HEK293T (cell line): ENCODE measurements at regions not wholly inside any gene's neighbourhood (a gene's known extent, or its start where the extent isn't known, plus 50 kb on each side); places are given as distances from the start of the nearest gene placed in this dataset.

Experiments
- ARNT ChIP-seq: fragments of 450-650 bp; IDR thresholded peaks from 2 replicates; pipeline ENCODE4 v1.6.1; 2017; ENCODE audit warnings: mild to moderate bottlenecking
- BHLHE40 ChIP-seq: fragments of 450-650 bp; IDR thresholded peaks from 2 replicates; pipeline ENCODE4 v1.6.1; 2016; ENCODE audit warnings: mild to moderate bottlenecking, moderate library complexity, borderline replicate concordance
- CTBP1 ChIP-seq: fragments of 450-650 bp; IDR thresholded peaks from 2 replicates; pipeline ENCODE4 v1.6.1; 2016; ENCODE audit warnings: borderline replicate concordance
- ELF4 ChIP-seq: fragments of 450-650 bp; IDR thresholded peaks from 2 replicates; pipeline ENCODE4 v1.6.1; 2017; ENCODE audit warnings: antibody characterized with exemption
- FOXK2 ChIP-seq: fragments of 450-650 bp; IDR thresholded peaks from 2 replicates; pipeline ENCODE4 v1.6.1; 2016; ENCODE audit warnings: mild to moderate bottlenecking
- FOXM1 ChIP-seq: fragments of 450-650 bp; IDR thresholded peaks from 2 replicates; pipeline ENCODE4 v1.6.1; 2017; ENCODE audit warnings: mild to moderate bottlenecking, borderline replicate concordance
- HDGF ChIP-seq: fragments of 450-650 bp; IDR thresholded peaks from 2 replicates; pipeline ENCODE4 v1.6.1; 2017; ENCODE audit warnings: antibody characterized with exemption, borderline replicate concordance
- L3MBTL2 ChIP-seq: fragments of 450-650 bp; conservative IDR thresholded peaks from 2 replicates; pipeline ENCODE4 v1.6.1; 2016; ENCODE audit warnings: mild to moderate bottlenecking
- LEF1 ChIP-seq: fragments of 450-650 bp; IDR thresholded peaks from 2 replicates; pipeline ENCODE4 v1.6.1; 2017; ENCODE audit warnings: mild to moderate bottlenecking, borderline replicate concordance
- NFRKB ChIP-seq: fragments of 450-650 bp; IDR thresholded peaks from 2 replicates; pipeline ENCODE4 v1.6.1; 2016; ENCODE audit warnings: mild to moderate bottlenecking, moderate library complexity
- SP1 ChIP-seq: fragments of 450-650 bp; IDR thresholded peaks from 2 replicates; pipeline ENCODE4 v1.6.1; 2017
- SUZ12 ChIP-seq: fragments of 450-650 bp; IDR thresholded peaks from 2 replicates; pipeline ENCODE4 v1.6.1; 2016; ENCODE audit warnings: mild to moderate bottlenecking
- TARDBP ChIP-seq: fragments of 450-650 bp; IDR thresholded peaks from 2 replicates; pipeline ENCODE4 v1.6.1; 2016

- TF ChIP-seq LEF1, result no peak
- no peak for TF ChIP-seq FOXK2
- no peak for TF ChIP-seq TARDBP
- TF ChIP-seq SP1, result no peak
- no peak for TF ChIP-seq SUZ12
- TF ChIP-seq FOXM1, result no peak
- no peak for TF ChIP-seq ELF4
- TF ChIP-seq BHLHE40, result no peak
- TF ChIP-seq NFRKB, result no peak
- no peak for TF ChIP-seq HDGF
- TF ChIP-seq ARNT, result no peak
- no peak for TF ChIP-seq L3MBTL2
- no peak for TF ChIP-seq CTBP1
Observed at GRCh38 chr2:792687-793086, 115.5 kb upstream of the TMEM18 start.
